ENCODE measurements at regions not wholly inside any gene's neighbourhood (a gene's known extent, or its start where the extent isn't known, plus 50 kb on each side); places are given as distances from the start of the nearest gene placed in this dataset.

GRCh38 chr11:119940401-119940976 is 197.4 kb downstream of the TRIM29 start:
- TF ChIP-seq CTCF (IDR thresholded peaks at IDR 0.05; ENCODE audit: low read depth, low read length, missing control alignments): no peak

GRCh38 chr11:119937412-119937811 is 200.5 kb downstream of the TRIM29 start:
- H3K27ac ChIP-seq: no peak overlapping the region
- in situ Hi-C loops (cut with HindIII; ENCODE audit: low pct_ligation_motif_present, low sequenced_read_pairs): no loop called here
- no peaks in the 10 kb centered on the region for H3K27me3 ChIP-seq (replicated peaks)
- TF ChIP-seq CTCF (IDR thresholded peaks at IDR 0.05; ENCODE audit: low read depth, low read length, missing control alignments): no peak
- no peaks in the 10 kb centered on the region for H3K36me3 ChIP-seq (replicated peaks)
- DNase-seq: no peak
- H3K4me3 ChIP-seq (ENCODE audit: low read depth, low read length): no peak overlapping the region

More at GRCh38 chr11:119940401-119940976, 197.4 kb downstream of the TRIM29 start:
- H3K36me3 ChIP-seq (replicated peaks): no peaks in the 10 kb centered on the region
- no peak for DNase-seq
- H3K27me3 ChIP-seq (replicated peaks): no peaks in the 10 kb centered on the region
- in situ Hi-C loops (cut with HindIII; ENCODE audit: low pct_ligation_motif_present, low sequenced_read_pairs): no loop called here
- H3K4me3 ChIP-seq (ENCODE audit: low read depth, low read length): no peak overlapping the region
- H3K27ac ChIP-seq: no peak overlapping the region

GRCh38 chr11:119936426-119936825 is 201.5 kb downstream of the TRIM29 start:
- no peak overlapping the region for H3K4me3 ChIP-seq (ENCODE audit: low read depth, low read length)
- no peak for TF ChIP-seq CTCF (IDR thresholded peaks at IDR 0.05; ENCODE audit: low read depth, low read length, missing control alignments)
- DNase-seq: no peak
- H3K27me3 ChIP-seq (replicated peaks): no peaks in the 10 kb centered on the region
- H3K27ac ChIP-seq: no peak overlapping the region
- H3K36me3 ChIP-seq (replicated peaks): no peaks in the 10 kb centered on the region
- in situ Hi-C loops (cut with HindIII; ENCODE audit: low pct_ligation_motif_present, low sequenced_read_pairs): no loop called here

GRCh38 chr11:119935349-119935925 is 202.5 kb downstream of the TRIM29 start:
- Histone ChIP-seq H3K4me3 (ENCODE audit: low read depth, low read length) (no peak overlapping the region), H3K27me3 (replicated peaks) (no peaks in the 10 kb centered on the region), H3K36me3 (replicated peaks) (no peaks in the 10 kb centered on the region), H3K27ac (no peak overlapping the region)
- DNase-seq: no peak
- in situ Hi-C loops (cut with HindIII; ENCODE audit: low pct_ligation_motif_present, low sequenced_read_pairs): no loop called here
- no peak for TF ChIP-seq CTCF (IDR thresholded peaks at IDR 0.05; ENCODE audit: low read depth, low read length, missing control alignments)

GRCh38 chr11:119934866-119935265 is 203.0 kb downstream of the TRIM29 start:
- Histone ChIP-seq H3K27me3 (replicated peaks) (no peaks in the 10 kb centered on the region), H3K27ac (no peak overlapping the region), H3K4me3 (ENCODE audit: low read depth, low read length) (no peak overlapping the region), H3K36me3 (replicated peaks) (no peaks in the 10 kb centered on the region)
- in situ Hi-C loops (cut with HindIII; ENCODE audit: low pct_ligation_motif_present, low sequenced_read_pairs): no loop called here
- DNase-seq: no peak
- no peak for TF ChIP-seq CTCF (IDR thresholded peaks at IDR 0.05; ENCODE audit: low read depth, low read length, missing control alignments)

GRCh38 chr11:119934267-119934666 is 203.6 kb downstream of the TRIM29 start:
- no peak for TF ChIP-seq CTCF (IDR thresholded peaks at IDR 0.05; ENCODE audit: low read depth, low read length, missing control alignments)
- Histone ChIP-seq H3K27me3 (replicated peaks) (no peaks in the 10 kb centered on the region), H3K27ac (no peak overlapping the region), H3K4me3 (ENCODE audit: low read depth, low read length) (no peak overlapping the region), H3K36me3 (replicated peaks) (no peaks in the 10 kb centered on the region)
- in situ Hi-C loops (cut with HindIII; ENCODE audit: low pct_ligation_motif_present, low sequenced_read_pairs): no loop called here
- no peak for DNase-seq

Measured in brain microvascular endothelial cell (primary cell).